H1 (cell line): ENCODE measurements at regions not wholly inside any gene's neighbourhood (a gene's known extent, or its start where the extent isn't known, plus 50 kb on each side); places are given as distances from the start of the nearest gene placed in this dataset.

Source experiments
- CTCF ChIA-PET: fragments of 300-600 bp; sonication (Branson Sonifier 250); formaldehyde crosslinking; loops from one replicate; lab custom pipeline; 2021; ENCODE audit not compliant: partially characterized antibody; lab: Charles Lee
- POLR2A ChIA-PET: fragments of 300-600 bp; sonication (Branson Sonifier 250); formaldehyde crosslinking; loops from one replicate; lab custom pipeline; 2021; ENCODE audit warnings: inconsistent platforms; ENCODE audit not compliant: partially characterized antibody; lab: Charles Lee
- DNase-seq, 2 experiments: peaks; one replicate each; pipeline versions ENCODE4 v3.0.0 to v3.0.0-alpha.2; 2010 to 2022; ENCODE audit warnings: low spot score in 2 of 2, low read depth in 1 of 2, mixed read lengths in 1 of 2
- FAIRE-seq: peaks from 2 replicates; lab custom pipeline; 2011; peaks lifted over from hg19 to GRCh38; lab: Jason Lieb, UNC
- H2AFZ ChIP-seq: 2 replicates; pipeline ENCODE4 v1.8.1; 2012; ENCODE audit warnings: low read length, inconsistent platforms
- H2AK5ac ChIP-seq: 2 replicates; pipeline ENCODE4 v1.6.1; 2013; ENCODE audit warnings: low read depth, low read length
- H2BK120ac ChIP-seq: replicated peaks from 2 replicates; pipeline ENCODE3; 2013; ENCODE audit warnings: low read depth, low read length, inconsistent platforms
- H2BK12ac ChIP-seq: 2 replicates; pipeline ENCODE4 v1.6.1; 2013; ENCODE audit warnings: low read depth, low read length
- H2BK15ac ChIP-seq: 2 replicates; pipeline ENCODE4 v1.6.1; 2013; ENCODE audit warnings: low read length
- H2BK20ac ChIP-seq: 2 replicates; pipeline ENCODE4 v1.6.1; 2013; ENCODE audit warnings: low read length
- H2BK5ac ChIP-seq: 2 replicates; pipeline ENCODE4 v1.6.1; 2013; ENCODE audit warnings: low read depth, low read length
- H3K14ac ChIP-seq: 2 replicates; pipeline ENCODE4 v1.6.1; 2013; ENCODE audit warnings: inconsistent platforms; ENCODE audit not compliant: insufficient read length
- H3K18ac ChIP-seq: 2 replicates; pipeline ENCODE4 v1.6.1; 2013; ENCODE audit warnings: low read length; ENCODE audit errors: extremely low read depth
- H3K23ac ChIP-seq: 2 replicates; pipeline ENCODE4 v1.6.1; 2013; ENCODE audit warnings: inconsistent platforms; ENCODE audit not compliant: insufficient read length
- H3K23me2 ChIP-seq: 2 replicates; pipeline ENCODE4 v1.6.1; 2013; ENCODE audit warnings: low read depth, low read length
- H3K27ac ChIP-seq: 2 replicates; pipeline ENCODE4 v1.6.1; 2011; ENCODE audit warnings: low read depth, low read length, inconsistent platforms
- H3K27me3 ChIP-seq, 4 experiments: replicated peaks in 1 of 4; 1 replicate in 1 of 4; 2 replicates in 3 of 4; pipeline versions ENCODE4 v1.6.1 to v1.8.1; 2011 to 2013; ENCODE audit warnings: low read length in 3 of 4, mild to moderate bottlenecking in 3 of 4, inconsistent platforms in 2 of 4, mixed read lengths in 2 of 4, moderate library complexity in 1 of 4; ENCODE audit not compliant: control insufficient read depth in 3 of 4, insufficient read depth in 3 of 4; ENCODE audit errors: extremely low read depth in 1 of 4
- H3K36me3 ChIP-seq, 4 experiments: 2 replicates each; pipeline versions ENCODE4 v1.6.1 to v1.8.1; 2011 to 2013; ENCODE audit warnings: mild to moderate bottlenecking in 4 of 4, low read length in 3 of 4, moderate library complexity in 2 of 4, control low read depth in 1 of 4, inconsistent platforms in 1 of 4; ENCODE audit not compliant: insufficient read depth in 4 of 4, control insufficient read depth in 2 of 4
- H3K4ac ChIP-seq: replicated peaks from 2 replicates; pipeline ENCODE3; 2013; ENCODE audit warnings: low read length, low read depth, mixed read lengths, inconsistent platforms; ENCODE audit not compliant: insufficient read length
- H3K4me1 ChIP-seq, 4 experiments: replicated peaks in 1 of 4; 1 replicate in 1 of 4; 2 replicates in 3 of 4; pipeline versions ENCODE4 v1.6.1 to v1.8.1; 2011 to 2013; ENCODE audit warnings: low read length in 3 of 4, inconsistent platforms in 2 of 4, mixed read lengths in 1 of 4; ENCODE audit not compliant: insufficient read depth in 4 of 4, control insufficient read depth in 3 of 4
- H3K4me2 ChIP-seq, 2 experiments: 2 replicates each; pipeline versions ENCODE4 v1.6.1 to v1.8.1; 2011 to 2013; ENCODE audit warnings: low read depth in 2 of 2, low read length in 2 of 2, control low read depth in 1 of 2, inconsistent platforms in 1 of 2, mild to moderate bottlenecking in 1 of 2; ENCODE audit not compliant: insufficient read depth in 1 of 2
- H3K4me3 ChIP-seq, 4 experiments: fragments of 200-600, 300-600 bp in 1 of 4; sonication (generic), shearing (Covaris generic), sonication (Bioruptor Twin) in 1 of 4; 2 replicates each; pipeline versions ENCODE4 v1.5.1 to v1.8.1; 2011 to 2016; ENCODE audit warnings: low read length in 4 of 4, low read depth in 3 of 4, control low read depth in 2 of 4, inconsistent platforms in 2 of 4, mild to moderate bottlenecking in 2 of 4, mixed read lengths in 1 of 4, moderate library complexity in 1 of 4; ENCODE audit not compliant: insufficient read depth in 2 of 4; ENCODE audit errors: extremely low read depth in 1 of 4
- H3K56ac ChIP-seq: replicated peaks from 2 replicates; pipeline ENCODE3; 2013; ENCODE audit warnings: low read depth, mild to moderate bottlenecking, mixed read lengths, low read length, inconsistent platforms; ENCODE audit not compliant: insufficient read length
- H3K79me1 ChIP-seq: 2 replicates; pipeline ENCODE4 v1.6.1; 2013; ENCODE audit warnings: low read depth, low read length, control low read depth
- H3K79me2 ChIP-seq, 2 experiments: 2 replicates each; pipeline versions ENCODE4 v1.6.1 to v1.8.1; 2012 to 2013; ENCODE audit warnings: low read length in 2 of 2, mild to moderate bottlenecking in 2 of 2, inconsistent platforms in 1 of 2; ENCODE audit not compliant: insufficient read depth in 2 of 2, control insufficient read depth in 1 of 2
- H3K9ac ChIP-seq, 4 experiments: replicated peaks in 1 of 4; 1 replicate in 1 of 4; 2 replicates in 3 of 4; pipeline versions ENCODE4 v1.6.1 to v1.8.1; 2011 to 2013; ENCODE audit warnings: low read depth in 3 of 4, low read length in 3 of 4, control low read depth in 2 of 4, mild to moderate bottlenecking in 2 of 4, moderate library complexity in 2 of 4, inconsistent platforms in 1 of 4; ENCODE audit errors: extremely low read depth in 1 of 4
- H3K9me3 ChIP-seq, 2 experiments: 2 replicates each; pipeline versions ENCODE4 v1.6.1 to v1.8.1; 2012 to 2013; ENCODE audit warnings: mild to moderate bottlenecking in 2 of 2, moderate library complexity in 2 of 2, control low read depth in 1 of 2, inconsistent platforms in 1 of 2, low read depth in 1 of 2, low read length in 1 of 2, mixed read lengths in 1 of 2; ENCODE audit not compliant: insufficient read depth in 2 of 2
- H4K20me1 ChIP-seq, 2 experiments: replicated peaks in 1 of 2; 2 replicates each; pipeline versions ENCODE3 to v1.8.1; 2011 to 2013; ENCODE audit warnings: inconsistent platforms in 2 of 2, low read length in 2 of 2, mild to moderate bottlenecking in 1 of 2; ENCODE audit not compliant: insufficient read depth in 2 of 2, control insufficient read depth in 1 of 2
- H4K5ac ChIP-seq: 2 replicates; pipeline ENCODE4 v1.6.1; 2013; ENCODE audit warnings: low read length, low read depth, mixed read lengths, inconsistent platforms; ENCODE audit not compliant: insufficient read length
- H4K8ac ChIP-seq: 2 replicates; pipeline ENCODE4 v1.8.0; 2013; ENCODE audit warnings: mild to moderate bottlenecking, moderate library complexity, low read length, inconsistent platforms; ENCODE audit not compliant: insufficient read depth; ENCODE audit errors: extremely low read depth
- H4K91ac ChIP-seq: replicated peaks from 2 replicates; pipeline ENCODE3; 2013; ENCODE audit warnings: low read length, mixed read lengths, inconsistent platforms; ENCODE audit not compliant: insufficient read length
- TBP ChIP-seq: IDR thresholded peaks from 2 replicates; pipeline ENCODE4 v1.6.1; 2011; ENCODE audit warnings: low read depth, low read length, improper control_type of control experiment
- ZNF274 ChIP-seq: IDR thresholded peaks from 2 replicates; pipeline ENCODE4 v1.7.0; 2012; ENCODE audit warnings: low read length, borderline replicate concordance; ENCODE audit errors: extremely low read depth
- whole genome bisulfite sequencing, 2 experiments: shearing (Covaris generic) in 1 of 2; methylation state at CpG; one replicate each; pipeline versions ENCODE4 v1.1.6 to v1.1.7; 2013 to 2015; ENCODE audit warnings: low lambda C conversion rate in 2 of 2, mixed read lengths in 2 of 2, inconsistent platforms in 1 of 2, low coverage in 1 of 2, missing lambda C conversion rate in 1 of 2; ENCODE audit not compliant: insufficient replicate concordance in 2 of 2, insufficient coverage in 1 of 2, insufficient read length in 1 of 2; ENCODE audit errors: extremely low coverage in 1 of 2, missing lambda C conversion rate in 1 of 2; 5-methylcytosine and 5-hydroxymethylcytosine counted together
- TF ChIP-seq, protein P1 (sequence below): IDR thresholded peaks from 2 replicates; pipeline ENCODE4 v1.6.1; 2011; ENCODE audit warnings: low read length, improper control_type of control experiment
- TF ChIP-seq, protein P2 (sequence below): IDR thresholded peaks from 2 replicates; pipeline ENCODE4 v1.6.1; 2011; ENCODE audit warnings: low read depth, mild to moderate bottlenecking, low read length; ENCODE audit not compliant: insufficient read depth
- TF ChIP-seq, protein P3 (sequence below): IDR thresholded peaks from 2 replicates; pipeline ENCODE4 v1.6.1; 2012; ENCODE audit warnings: inconsistent platforms

DNA sequence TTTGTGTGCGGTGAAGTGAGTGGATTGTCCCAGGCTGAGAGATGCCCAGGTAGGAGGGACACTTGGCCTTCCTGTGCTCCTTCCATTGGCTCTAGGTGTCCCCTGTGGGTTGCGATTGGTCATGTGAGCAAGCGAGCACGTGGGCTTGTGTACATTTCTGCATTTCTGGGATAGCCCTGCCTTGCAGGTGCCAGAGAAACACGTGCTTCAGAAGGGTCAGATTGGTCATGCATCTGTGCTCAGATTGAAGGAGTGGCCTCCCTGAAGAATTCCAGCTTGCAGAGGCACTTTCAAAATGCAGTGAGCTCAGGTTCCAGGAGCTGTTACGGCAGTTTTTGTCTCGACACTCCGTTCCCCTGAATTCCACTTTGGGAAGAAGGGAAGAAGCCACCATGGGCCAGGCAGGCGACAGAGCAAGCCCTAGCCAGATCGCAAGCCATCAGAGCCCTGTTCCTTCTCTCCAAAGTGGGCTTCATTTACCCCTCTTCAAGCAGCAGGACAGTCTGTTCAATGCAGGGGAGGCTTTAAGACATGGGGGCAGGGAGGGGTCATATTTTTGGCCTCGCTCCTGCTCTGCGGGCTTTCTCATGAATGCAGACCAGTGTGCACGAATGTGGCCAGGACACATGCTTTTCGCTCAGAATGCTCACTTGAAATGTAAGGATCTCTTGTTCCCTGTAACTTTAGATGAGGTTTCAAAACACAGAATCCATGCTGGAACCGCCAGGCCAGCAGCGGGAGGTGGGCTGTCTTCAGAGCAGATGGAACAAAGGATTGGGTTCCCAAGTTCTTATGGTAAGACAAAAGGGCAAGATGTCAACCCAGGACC, 78.6 kb upstream of the AKAP12 start:
- Histone ChIP-seq H3K27ac (no peak overlapping the region), H3K4me3 (no peak overlapping the region), H4K91ac (no peak overlapping the region)

More for the DNA sequence above, 78.6 kb upstream of the AKAP12 start:
- no peak overlapping the region for H3K18ac ChIP-seq
- no peak overlapping the region for H3K4me2 ChIP-seq
- H2AFZ ChIP-seq = peak overlapping the region; percentile 92
- WGBS, 2 experiments = 86% methylated on average over 16 of the region's 16 CpGs; no CpG with 5 or more reads in 1 of the 2 experiments
- H2BK15ac ChIP-seq = peak overlapping the region; percentile 5; the same call in 1 of the 2 replicates
- no peak for FAIRE-seq
- no peaks in the 10 kb centered on the region for H3K23me2 ChIP-seq
- no peak for TF ChIP-seq ZNF274
- TF ChIP-seq TBP = no peak
- TF ChIP-seq, protein P1, sequence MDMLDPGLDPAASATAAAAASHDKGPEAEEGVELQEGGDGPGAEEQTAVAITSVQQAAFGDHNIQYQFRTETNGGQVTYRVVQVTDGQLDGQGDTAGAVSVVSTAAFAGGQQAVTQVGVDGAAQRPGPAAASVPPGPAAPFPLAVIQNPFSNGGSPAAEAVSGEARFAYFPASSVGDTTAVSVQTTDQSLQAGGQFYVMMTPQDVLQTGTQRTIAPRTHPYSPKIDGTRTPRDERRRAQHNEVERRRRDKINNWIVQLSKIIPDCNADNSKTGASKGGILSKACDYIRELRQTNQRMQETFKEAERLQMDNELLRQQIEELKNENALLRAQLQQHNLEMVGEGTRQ = peak; percentile 66; the same call in 1 of the 2 replicates
- TF ChIP-seq, protein P2, sequence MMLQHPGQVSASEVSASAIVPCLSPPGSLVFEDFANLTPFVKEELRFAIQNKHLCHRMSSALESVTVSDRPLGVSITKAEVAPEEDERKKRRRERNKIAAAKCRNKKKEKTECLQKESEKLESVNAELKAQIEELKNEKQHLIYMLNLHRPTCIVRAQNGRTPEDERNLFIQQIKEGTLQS = 0 out of 2 replicates have a peak, but pooled peaks have one; percentile 30
- TF ChIP-seq, protein P3, sequence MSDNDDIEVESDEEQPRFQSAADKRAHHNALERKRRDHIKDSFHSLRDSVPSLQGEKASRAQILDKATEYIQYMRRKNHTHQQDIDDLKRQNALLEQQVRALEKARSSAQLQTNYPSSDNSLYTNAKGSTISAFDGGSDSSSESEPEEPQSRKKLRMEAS = peak; percentile 61; the same call in 1 of the 2 replicates
- peaks cover 0 to 3% (median 1%) of the 10 kb centered on the region in 4 experiments; a peak in 1 of 7 replicates for H3K27me3 ChIP-seq
- no peak overlapping the region for H2BK12ac ChIP-seq
- H2BK20ac ChIP-seq = no peak overlapping the region
- DNase-seq = no peak
- peak overlapping the region; percentile 69 for H4K8ac ChIP-seq
- H3K14ac ChIP-seq = no peak overlapping the region
- no peaks in the 10 kb centered on the region for H3K79me1 ChIP-seq
- POLR2A ChIA-PET = interaction anchor here (0.7 to 1.1 kb wide), 2 partner anchors 10 kb away, joined by 3 to 4 read pairs; no protein-coding TSS in a partner anchor
- H3K23ac ChIP-seq = no peak overlapping the region
- H3K56ac ChIP-seq = no peak overlapping the region
- no peak overlapping the region for H2BK120ac ChIP-seq
- 0 out of 7 replicates have a peak, but pooled peaks cover 0 to 3% (median 0%) of the 10 kb centered on the region in 4 experiments for H3K4me1 ChIP-seq
- no peaks in the 10 kb centered on the region for H3K79me2 ChIP-seq
- no peaks in the 10 kb centered on the region for H3K36me3 ChIP-seq
- H4K20me1 ChIP-seq = no peaks in the 10 kb centered on the region
- H4K5ac ChIP-seq = no peak overlapping the region
- H3K9ac ChIP-seq = no peak overlapping the region
- CTCF ChIA-PET = interaction anchor here (0.5 to 1.4 kb wide), 5 partner anchors 8 to 162 kb away, joined by 3 to 4 read pairs (median 3); no protein-coding TSS in a partner anchor
- no peak overlapping the region for H3K4ac ChIP-seq
- no peaks in the 10 kb centered on the region for H3K9me3 ChIP-seq
- H2BK5ac ChIP-seq = no peak overlapping the region
- no peak overlapping the region for H2AK5ac ChIP-seq
